ENCODE measurements at regions not wholly inside any gene's neighbourhood (a gene's known extent, or its start where the extent isn't known, plus 50 kb on each side); places are given as distances from the start of the nearest gene placed in this dataset.

DNA sequence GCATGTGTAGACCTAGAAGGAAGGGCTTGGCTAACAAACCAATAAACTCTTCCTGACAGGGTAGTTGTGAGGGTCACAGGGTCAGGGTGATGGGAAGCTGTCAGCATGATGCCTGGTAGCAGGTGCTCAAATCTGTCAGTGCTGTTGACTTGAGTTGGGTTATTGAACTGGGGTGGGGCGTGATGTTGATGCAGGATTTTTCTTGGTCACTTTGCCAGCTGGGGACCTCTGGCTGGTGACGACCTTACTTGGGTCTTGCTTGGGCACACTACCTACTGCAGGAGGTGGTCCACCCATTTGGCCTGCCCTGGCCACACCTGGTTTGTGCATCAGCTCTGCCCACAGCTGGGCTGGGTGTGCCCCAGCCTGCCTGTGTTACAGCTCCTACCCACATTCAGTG is 624.4 kb downstream of the PTPRU start:
- 100% methylated on average over 1 of the region's 2 CpGs for WGBS
- Histone ChIP-seq H3K27ac (replicated peaks in 1 of 4) (no peak overlapping the region), H3K4me1 (no peaks in the 10 kb centered on the region), H3K27me3 (peaks cover 0 to 46% (median 0%) of the 10 kb centered on the region in 4 donors), H3K9me3 (peaks cover 0 to 16% (median 5%) of the 10 kb centered on the region in 4 donors), H3K4me3 (no peak overlapping the region), H3K36me3 (no peaks in the 10 kb centered on the region)
- intact Hi-C loops (cut with DNase I) = no loop called here
- DNase-seq (ENCODE audit: extremely low spot score) = no peak
- no peak for TF ChIP-seq POLR2A (IDR thresholded peaks at IDR 0.05; ENCODE audit: low read depth)
- TF ChIP-seq, protein P1, sequence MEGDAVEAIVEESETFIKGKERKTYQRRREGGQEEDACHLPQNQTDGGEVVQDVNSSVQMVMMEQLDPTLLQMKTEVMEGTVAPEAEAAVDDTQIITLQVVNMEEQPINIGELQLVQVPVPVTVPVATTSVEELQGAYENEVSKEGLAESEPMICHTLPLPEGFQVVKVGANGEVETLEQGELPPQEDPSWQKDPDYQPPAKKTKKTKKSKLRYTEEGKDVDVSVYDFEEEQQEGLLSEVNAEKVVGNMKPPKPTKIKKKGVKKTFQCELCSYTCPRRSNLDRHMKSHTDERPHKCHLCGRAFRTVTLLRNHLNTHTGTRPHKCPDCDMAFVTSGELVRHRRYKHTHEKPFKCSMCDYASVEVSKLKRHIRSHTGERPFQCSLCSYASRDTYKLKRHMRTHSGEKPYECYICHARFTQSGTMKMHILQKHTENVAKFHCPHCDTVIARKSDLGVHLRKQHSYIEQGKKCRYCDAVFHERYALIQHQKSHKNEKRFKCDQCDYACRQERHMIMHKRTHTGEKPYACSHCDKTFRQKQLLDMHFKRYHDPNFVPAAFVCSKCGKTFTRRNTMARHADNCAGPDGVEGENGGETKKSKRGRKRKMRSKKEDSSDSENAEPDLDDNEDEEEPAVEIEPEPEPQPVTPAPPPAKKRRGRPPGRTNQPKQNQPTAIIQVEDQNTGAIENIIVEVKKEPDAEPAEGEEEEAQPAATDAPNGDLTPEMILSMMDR (IDR thresholded peaks at IDR 0.05) = no peak
- TF ChIP-seq EP300 (IDR thresholded peaks at IDR 0.05) = no peak
- TF ChIP-seq POLR2AphosphoS5 (IDR thresholded peaks at IDR 0.05) = no peak

DNA sequence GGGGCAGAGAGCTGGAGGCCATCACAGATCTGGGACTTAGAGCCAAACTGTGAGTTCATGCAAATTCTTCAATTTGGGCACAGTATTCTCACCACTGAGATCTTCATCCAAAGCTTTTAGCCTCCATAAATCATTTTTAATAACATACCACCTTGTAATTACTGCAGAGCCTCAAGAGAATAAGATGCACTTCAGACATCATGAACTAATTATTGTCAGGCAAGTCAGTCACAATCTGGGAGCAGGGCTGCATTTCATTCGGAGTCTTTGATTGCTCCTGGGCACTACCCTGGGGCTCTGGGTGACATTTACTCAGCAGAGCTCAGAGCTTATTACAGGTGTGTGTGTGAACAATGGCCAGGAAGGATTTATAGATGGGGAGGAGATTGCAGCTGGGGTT is 623.7 kb downstream of the PTPRU start:
- Histone ChIP-seq H3K27me3 (peaks cover 0 to 53% (median 0%) of the 10 kb centered on the region in 4 donors), H3K36me3 (no peaks in the 10 kb centered on the region), H3K27ac (replicated peaks in 1 of 4) (no peak overlapping the region), H3K9me3 (peaks cover 0 to 16% (median 5%) of the 10 kb centered on the region in 4 donors), H3K4me3 (no peak overlapping the region), H3K4me1 (no peaks in the 10 kb centered on the region)
- intact Hi-C loops (cut with DNase I) = no loop called here
- DNase-seq (ENCODE audit: extremely low spot score) = no peak
- TF ChIP-seq EP300 (IDR thresholded peaks at IDR 0.05) (no peak), POLR2A (IDR thresholded peaks at IDR 0.05; ENCODE audit: low read depth) (no peak)
- TF ChIP-seq, protein P1 (IDR thresholded peaks at IDR 0.05) = no peak
- 71% methylated on average over 1 of the region's 1 CpG for WGBS

DNA sequence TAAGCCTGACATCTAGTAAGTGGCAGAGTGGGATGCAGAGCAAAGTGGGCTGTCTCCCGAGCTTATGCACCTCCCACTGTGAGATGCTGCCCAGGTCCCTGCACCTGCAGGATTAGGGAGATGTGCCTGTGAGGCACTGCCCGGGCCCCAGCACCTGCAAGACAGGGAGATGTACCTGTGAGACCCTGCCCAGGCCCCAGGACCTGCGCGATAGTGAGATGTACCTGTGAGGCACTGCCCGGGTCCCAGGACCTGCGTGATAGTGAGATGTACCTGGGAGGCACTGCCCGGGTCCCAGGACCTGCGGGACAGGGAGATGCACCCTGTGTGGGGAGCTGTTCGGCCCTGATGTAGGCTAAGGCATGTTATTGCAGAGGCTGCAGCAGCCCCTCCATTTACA is 622.8 kb downstream of the PTPRU start:
- intact Hi-C loops (cut with DNase I) = no loop called here
- DNase-seq (ENCODE audit: extremely low spot score) = no peak
- Histone ChIP-seq H3K27ac (replicated peaks in 1 of 4) (no peak overlapping the region), H3K4me3 (no peak overlapping the region), H3K36me3 (no peaks in the 10 kb centered on the region), H3K4me1 (no peaks in the 10 kb centered on the region), H3K27me3 (peaks cover 0 to 56% (median 0%) of the 10 kb centered on the region in 4 donors), H3K9me3 (peaks cover 0 to 16% (median 5%) of the 10 kb centered on the region in 4 donors)
- 78% methylated on average over 9 of the region's 9 CpGs for WGBS
- no peak for TF ChIP-seq POLR2AphosphoS5 (IDR thresholded peaks at IDR 0.05)
- TF ChIP-seq, protein P1 (IDR thresholded peaks at IDR 0.05) = no peak
- TF ChIP-seq EP300 (IDR thresholded peaks at IDR 0.05) = no peak
- no peak for TF ChIP-seq POLR2A (IDR thresholded peaks at IDR 0.05; ENCODE audit: low read depth)

DNA sequence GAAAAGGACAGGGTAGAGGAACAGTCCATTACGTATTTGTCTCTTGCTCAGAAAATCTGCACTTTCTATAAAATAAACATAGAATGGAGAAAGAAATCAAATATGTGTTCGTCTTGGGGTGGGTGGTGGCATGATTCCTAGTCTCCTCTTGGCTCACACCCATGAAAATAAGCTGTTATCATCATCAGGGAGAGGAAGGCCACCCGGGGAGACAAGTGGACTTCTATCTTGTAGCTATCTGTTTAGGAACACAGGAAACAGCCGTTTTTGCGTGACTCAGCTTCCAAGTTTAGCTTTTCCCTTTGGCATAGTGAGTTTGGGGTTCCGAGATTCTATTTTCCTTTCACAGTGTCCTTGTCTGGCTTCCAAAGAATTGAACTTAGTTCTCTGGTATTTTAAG is 622.3 kb downstream of the PTPRU start:
- 57% methylated on average over 6 of the region's 6 CpGs for WGBS
- intact Hi-C loops (cut with DNase I) = no loop called here
- TF ChIP-seq, protein P1 (IDR thresholded peaks at IDR 0.05) = no peak
- no peak for TF ChIP-seq POLR2A (IDR thresholded peaks at IDR 0.05; ENCODE audit: low read depth)
- no peak for TF ChIP-seq POLR2AphosphoS5 (IDR thresholded peaks at IDR 0.05)
- TF ChIP-seq EP300 (IDR thresholded peaks at IDR 0.05) = no peak

More for the DNA sequence above, 622.3 kb downstream of the PTPRU start:
- H3K27ac ChIP-seq (replicated peaks in 1 of 4) = no peak overlapping the region
- DNase-seq (ENCODE audit: extremely low spot score) = no peak
- no peaks in the 10 kb centered on the region for H3K4me1 ChIP-seq
- no peak overlapping the region for H3K4me3 ChIP-seq
- H3K27me3 ChIP-seq = peaks cover 0 to 59% (median 0%) of the 10 kb centered on the region in 4 donors
- peaks cover 0 to 16% (median 5%) of the 10 kb centered on the region in 4 donors for H3K9me3 ChIP-seq
- H3K36me3 ChIP-seq = no peaks in the 10 kb centered on the region

Measured in esophagus muscularis mucosa (tissue), 4 donors.